ENCODE measurements at regions not wholly inside any gene's neighbourhood (a gene's known extent, or its start where the extent isn't known, plus 50 kb on each side); places are given as distances from the start of the nearest gene placed in this dataset.
A peak's percentile ranks its signal among the peaks of the same experiment; 100 is the strongest.

DNA sequence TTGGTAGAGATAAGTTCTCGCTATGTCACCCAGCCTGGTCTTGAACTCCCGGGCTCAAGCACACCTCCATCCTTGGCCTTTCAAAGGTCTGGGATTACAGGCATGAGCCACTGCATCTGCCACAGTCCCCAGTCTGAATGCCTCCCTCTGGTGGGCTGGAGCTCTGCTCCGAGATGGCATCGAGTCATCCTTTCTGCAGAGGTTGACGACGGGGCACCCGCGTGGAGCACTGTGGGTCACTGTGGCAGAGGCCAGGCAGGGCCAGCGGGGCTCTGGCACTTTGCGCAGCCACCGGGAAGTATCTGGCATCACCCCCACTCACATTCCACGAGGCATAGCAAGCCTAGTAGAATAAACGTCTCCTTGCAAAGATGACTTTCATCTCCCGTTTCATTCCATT, 163.3 kb upstream of the DIO3 start:
- H3K4me1 Mint-ChIP-seq (ENCODE audit: low read depth, unreplicated experiment): peaks cover 9% of the 10 kb centered on the region
- H4K20me1 ChIP-seq (ENCODE audit: insufficient read depth, low read length): no peaks in the 10 kb centered on the region
- H3K9ac ChIP-seq (ENCODE audit: low read length): no peak overlapping the region
- no peak overlapping the region for H3K4me3 ChIP-seq (ENCODE audit: insufficient read depth, low read depth, low read length)
- DNase-seq (ENCODE audit: low read depth) (no peak), FAIRE-seq (no peak)
- no peak overlapping the region for H3K27ac Mint-ChIP-seq (ENCODE audit: unreplicated experiment)
- H2AFZ ChIP-seq (ENCODE audit: low read depth, low read length): no peak overlapping the region
- TF ChIP-seq, protein P1, sequence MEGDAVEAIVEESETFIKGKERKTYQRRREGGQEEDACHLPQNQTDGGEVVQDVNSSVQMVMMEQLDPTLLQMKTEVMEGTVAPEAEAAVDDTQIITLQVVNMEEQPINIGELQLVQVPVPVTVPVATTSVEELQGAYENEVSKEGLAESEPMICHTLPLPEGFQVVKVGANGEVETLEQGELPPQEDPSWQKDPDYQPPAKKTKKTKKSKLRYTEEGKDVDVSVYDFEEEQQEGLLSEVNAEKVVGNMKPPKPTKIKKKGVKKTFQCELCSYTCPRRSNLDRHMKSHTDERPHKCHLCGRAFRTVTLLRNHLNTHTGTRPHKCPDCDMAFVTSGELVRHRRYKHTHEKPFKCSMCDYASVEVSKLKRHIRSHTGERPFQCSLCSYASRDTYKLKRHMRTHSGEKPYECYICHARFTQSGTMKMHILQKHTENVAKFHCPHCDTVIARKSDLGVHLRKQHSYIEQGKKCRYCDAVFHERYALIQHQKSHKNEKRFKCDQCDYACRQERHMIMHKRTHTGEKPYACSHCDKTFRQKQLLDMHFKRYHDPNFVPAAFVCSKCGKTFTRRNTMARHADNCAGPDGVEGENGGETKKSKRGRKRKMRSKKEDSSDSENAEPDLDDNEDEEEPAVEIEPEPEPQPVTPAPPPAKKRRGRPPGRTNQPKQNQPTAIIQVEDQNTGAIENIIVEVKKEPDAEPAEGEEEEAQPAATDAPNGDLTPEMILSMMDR (IDR thresholded peaks at IDR 0.05; ENCODE audit: insufficient read depth, low read depth, low read length): no peak
- TF ChIP-seq EZH2 (IDR thresholded peaks at IDR 0.05; ENCODE audit: insufficient read depth, low read length): no peak
- H3K4me2 ChIP-seq (ENCODE audit: low read length): no peak overlapping the region
- H3K4me1 ChIP-seq (ENCODE audit: insufficient read depth, low read length): no peaks in the 10 kb centered on the region
- no peaks in the 10 kb centered on the region for H3K9me3 ChIP-seq (ENCODE audit: insufficient read depth, low read depth, low read length)
- peaks cover 8% of the 10 kb centered on the region for H3K27me3 ChIP-seq (ENCODE audit: insufficient read depth, low read length)
- H3K36me3 Mint-ChIP-seq (ENCODE audit: low read depth, unreplicated experiment): no peaks in the 10 kb centered on the region
- H3K79me2 ChIP-seq (ENCODE audit: insufficient read depth, low read length): no peaks in the 10 kb centered on the region
- peaks cover 21% of the 10 kb centered on the region for H3K27me3 Mint-ChIP-seq (ENCODE audit: low read depth, unreplicated experiment)
- no peaks in the 10 kb centered on the region for H3K9me3 Mint-ChIP-seq (ENCODE audit: unreplicated experiment)
- no peaks in the 10 kb centered on the region for H3K36me3 ChIP-seq (ENCODE audit: insufficient read depth, low read length)
- no peak overlapping the region for H3K27ac ChIP-seq (ENCODE audit: low read depth, low read length)
- no peak overlapping the region for H3K4me3 Mint-ChIP-seq (ENCODE audit: unreplicated experiment)

DNA sequence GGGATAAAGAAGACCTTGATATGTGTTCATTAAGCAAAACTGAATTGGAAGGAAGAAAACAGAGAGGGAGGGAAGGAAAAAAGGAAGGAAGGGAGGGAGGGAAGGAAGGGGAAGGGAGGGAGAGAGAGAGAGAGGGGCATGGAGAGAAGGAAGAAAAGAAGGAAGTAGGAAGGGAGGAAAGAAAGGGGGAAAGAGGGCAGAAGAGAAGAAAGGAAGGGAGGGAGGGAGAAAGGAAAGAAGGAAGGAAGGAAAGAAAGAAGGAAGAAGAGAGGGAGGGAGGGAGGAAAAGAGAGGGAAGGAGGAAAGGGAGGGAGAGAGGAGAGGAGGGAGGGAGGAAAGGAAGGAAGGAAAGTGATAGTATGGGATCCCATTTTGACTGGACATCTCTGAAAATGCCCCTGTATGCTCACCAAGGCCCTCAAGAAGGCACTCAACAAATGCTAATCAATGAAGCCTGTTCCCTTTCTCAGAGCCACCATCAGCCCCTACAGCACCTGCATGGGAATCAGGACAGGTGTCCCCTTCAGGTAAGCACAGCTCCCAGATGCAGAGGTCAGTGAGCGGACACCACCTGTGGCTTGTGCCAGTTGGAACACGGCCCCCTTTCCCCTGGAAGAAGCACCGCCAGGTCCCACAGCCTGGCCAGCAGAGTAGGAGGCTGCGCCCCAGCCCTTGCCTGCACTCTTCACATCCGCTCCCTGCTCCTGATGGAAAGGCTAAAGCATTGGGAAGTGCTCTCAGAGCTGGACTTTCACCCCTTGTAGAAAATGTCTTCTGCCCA, 161.4 kb upstream of the DIO3 start:
- Histone ChIP-seq H3K4me3 (ENCODE audit: insufficient read depth, low read depth, low read length) (no peak overlapping the region), H4K20me1 (ENCODE audit: insufficient read depth, low read length) (no peaks in the 10 kb centered on the region), H3K4me1 (ENCODE audit: insufficient read depth, low read length) (no peaks in the 10 kb centered on the region), H3K9me3 (ENCODE audit: insufficient read depth, low read depth, low read length) (no peaks in the 10 kb centered on the region), H3K4me2 (ENCODE audit: low read length) (no peak overlapping the region), H3K36me3 (ENCODE audit: insufficient read depth, low read length) (no peaks in the 10 kb centered on the region), H3K27ac (ENCODE audit: low read depth, low read length) (no peak overlapping the region), H3K79me2 (ENCODE audit: insufficient read depth, low read length) (no peaks in the 10 kb centered on the region), H3K27me3 (ENCODE audit: insufficient read depth, low read length) (peaks cover 3% of the 10 kb centered on the region), H2AFZ (ENCODE audit: low read depth, low read length) (no peak overlapping the region), H3K9ac (ENCODE audit: low read length) (no peak overlapping the region)
- no peak overlapping the region for H3K4me3 Mint-ChIP-seq (ENCODE audit: unreplicated experiment)
- H3K9me3 Mint-ChIP-seq (ENCODE audit: unreplicated experiment): no peaks in the 10 kb centered on the region
- FAIRE-seq (no peak), DNase-seq (ENCODE audit: low read depth) (no peak)
- peaks cover 19% of the 10 kb centered on the region for H3K27me3 Mint-ChIP-seq (ENCODE audit: low read depth, unreplicated experiment)
- peak overlapping the region; percentile 48 for H3K27ac Mint-ChIP-seq (ENCODE audit: unreplicated experiment)
- H3K36me3 Mint-ChIP-seq (ENCODE audit: low read depth, unreplicated experiment): no peaks in the 10 kb centered on the region
- TF ChIP-seq, protein P1 (IDR thresholded peaks at IDR 0.05; ENCODE audit: insufficient read depth, low read depth, low read length): no peak
- H3K4me1 Mint-ChIP-seq (ENCODE audit: low read depth, unreplicated experiment): peaks cover 9% of the 10 kb centered on the region

DNA sequence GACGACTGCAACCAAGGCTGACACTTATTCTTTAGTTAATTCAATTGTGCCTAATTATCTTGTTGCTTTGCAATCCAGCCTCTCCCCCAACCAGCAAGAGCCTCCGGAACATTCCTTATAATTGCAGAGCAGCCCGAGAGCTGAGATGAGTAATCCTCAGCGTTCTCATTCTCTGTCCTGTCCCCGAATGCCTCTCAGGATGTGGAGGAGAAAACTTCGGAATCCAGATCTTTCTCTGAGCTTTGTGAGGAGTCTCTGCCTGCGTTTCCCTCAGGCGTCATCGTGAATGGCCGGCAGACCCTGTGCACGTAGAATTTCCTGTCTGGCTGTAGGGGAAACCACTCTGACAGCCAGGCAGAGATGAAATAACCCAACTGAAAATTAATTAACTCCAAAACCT, 160.5 kb upstream of the DIO3 start:
- Histone ChIP-seq H3K4me3 (ENCODE audit: insufficient read depth, low read depth, low read length) (no peak overlapping the region), H3K9me3 (ENCODE audit: insufficient read depth, low read depth, low read length) (no peaks in the 10 kb centered on the region), H3K36me3 (ENCODE audit: insufficient read depth, low read length) (no peaks in the 10 kb centered on the region), H3K79me2 (ENCODE audit: insufficient read depth, low read length) (no peaks in the 10 kb centered on the region), H3K4me2 (ENCODE audit: low read length) (no peak overlapping the region), H4K20me1 (ENCODE audit: insufficient read depth, low read length) (no peaks in the 10 kb centered on the region), H2AFZ (ENCODE audit: low read depth, low read length) (no peak overlapping the region), H3K4me1 (ENCODE audit: insufficient read depth, low read length) (no peaks in the 10 kb centered on the region), H3K9ac (ENCODE audit: low read length) (no peak overlapping the region), H3K27ac (ENCODE audit: low read depth, low read length) (no peak overlapping the region), H3K27me3 (ENCODE audit: insufficient read depth, low read length) (peaks cover 1% of the 10 kb centered on the region)
- H3K27me3 Mint-ChIP-seq (ENCODE audit: low read depth, unreplicated experiment): peaks cover 15% of the 10 kb centered on the region
- H3K36me3 Mint-ChIP-seq (ENCODE audit: low read depth, unreplicated experiment): no peaks in the 10 kb centered on the region
- no peak for TF ChIP-seq EZH2 (IDR thresholded peaks at IDR 0.05; ENCODE audit: insufficient read depth, low read length)
- TF ChIP-seq, protein P1 (IDR thresholded peaks at IDR 0.05; ENCODE audit: insufficient read depth, low read depth, low read length): no peak
- H3K4me1 Mint-ChIP-seq (ENCODE audit: low read depth, unreplicated experiment): peaks cover 9% of the 10 kb centered on the region
- no peaks in the 10 kb centered on the region for H3K9me3 Mint-ChIP-seq (ENCODE audit: unreplicated experiment)
- DNase-seq (ENCODE audit: low read depth): no peak
- H3K4me3 Mint-ChIP-seq (ENCODE audit: unreplicated experiment): no peak overlapping the region
- FAIRE-seq: no peak
- peak overlapping the region; percentile 29 for H3K27ac Mint-ChIP-seq (ENCODE audit: unreplicated experiment)

All from astrocyte (in vitro differentiated cells and primary cell).